ENCODE measurements at regions not wholly inside any gene's neighbourhood (a gene's known extent, or its start where the extent isn't known, plus 50 kb on each side); places are given as distances from the start of the nearest gene placed in this dataset.

- no peak for TF ChIP-seq CTCF (conservative IDR thresholded peaks at IDR 0.05)
- no peak for TF ChIP-seq EZH2 (IDR thresholded peaks at IDR 0.05; ENCODE audit: low read depth)
Measured at GRCh38 chr1:57943365-57943764, 519.5 kb upstream of the DAB1 start.

All from PC-9 (cell line).